SH-SY5Y (cell line): ENCODE measurements at regions not wholly inside any gene's neighbourhood (a gene's known extent, or its start where the extent isn't known, plus 50 kb on each side); places are given as distances from the start of the nearest gene placed in this dataset.

Experiments
- GATA2 ChIP-seq: IDR thresholded peaks from 2 replicates; pipeline ENCODE4 v1.6.1; 2011; ENCODE audit warnings: mild to moderate bottlenecking, low read depth, low read length
- GATA3 ChIP-seq: IDR thresholded peaks from 2 replicates; pipeline ENCODE4 v1.6.1; 2011; ENCODE audit warnings: low read depth, mild to moderate bottlenecking, low read length, moderate library complexity

DNA sequence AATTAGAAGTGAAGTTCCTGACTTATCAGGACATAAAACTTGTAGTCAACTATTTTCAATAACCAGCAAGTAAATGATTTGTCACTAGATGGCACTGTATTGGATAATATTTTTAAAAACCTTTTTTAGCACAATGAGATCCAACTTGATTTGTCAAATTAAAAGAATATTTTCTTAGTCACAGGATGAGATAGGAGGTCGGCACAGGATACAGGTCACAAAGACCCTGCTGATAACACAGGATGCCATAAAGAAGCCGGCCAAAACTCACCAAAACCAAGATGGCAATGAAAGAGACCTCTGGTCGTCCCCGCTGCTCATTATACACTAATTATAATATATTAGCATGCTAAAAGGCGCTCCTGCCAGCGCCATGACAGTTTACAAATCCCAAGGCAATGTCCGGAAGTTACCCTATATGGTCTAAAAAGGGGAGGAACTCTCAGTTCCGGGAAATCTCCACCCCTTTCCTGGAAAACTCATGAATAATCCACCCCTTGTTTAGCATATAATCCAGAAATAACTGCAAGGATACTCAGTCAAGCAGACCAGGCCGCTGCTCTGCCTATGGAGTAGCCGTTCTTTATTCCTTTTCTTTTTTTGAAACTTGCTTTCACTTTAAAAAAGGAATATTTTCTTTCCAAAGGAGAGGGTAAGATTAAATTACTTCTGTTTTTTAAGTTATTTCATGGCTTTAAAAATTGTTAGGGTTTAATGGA is 255.7 kb upstream of the MKLN1 start:
- TF ChIP-seq GATA2 (no peak), GATA3 (no peak)

- TF ChIP-seq GATA3, result no peak
- no peak for TF ChIP-seq GATA2
Measured at GRCh38 chr7:131072505-131073091, 255.1 kb upstream of the MKLN1 start.

GRCh38 chr7:131074043-131074442 is 253.6 kb upstream of the MKLN1 start:
- TF ChIP-seq GATA3 (no peak), GATA2 (no peak)

- TF ChIP-seq GATA3 (no peak), GATA2 (no peak)
Measured at GRCh38 chr7:131074585-131074984, 253.1 kb upstream of the MKLN1 start.

- no peak for TF ChIP-seq GATA2
- TF ChIP-seq GATA3, result no peak
Measured at GRCh38 chr7:131075406-131075805, 252.3 kb upstream of the MKLN1 start.

DNA sequence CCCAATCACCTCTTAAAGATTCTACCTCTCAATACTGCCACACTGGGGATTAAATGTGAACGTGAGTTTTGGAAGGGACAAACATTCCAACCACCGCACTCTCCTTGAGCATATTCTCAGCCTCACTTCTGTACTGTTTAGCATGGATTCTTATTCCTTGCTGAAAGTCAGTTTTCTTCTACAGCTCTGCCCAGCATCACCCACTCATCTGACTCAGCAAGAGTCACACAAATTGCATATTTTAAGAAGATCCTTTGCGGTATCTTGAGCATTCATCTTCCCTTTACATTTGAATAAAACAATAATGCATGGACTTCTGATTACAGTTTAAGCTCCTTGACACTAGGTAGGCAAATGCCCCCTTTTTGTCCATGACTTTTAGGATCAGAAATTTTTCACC is 251.6 kb upstream of the MKLN1 start:
- no peak for TF ChIP-seq GATA2
- no peak for TF ChIP-seq GATA3

DNA sequence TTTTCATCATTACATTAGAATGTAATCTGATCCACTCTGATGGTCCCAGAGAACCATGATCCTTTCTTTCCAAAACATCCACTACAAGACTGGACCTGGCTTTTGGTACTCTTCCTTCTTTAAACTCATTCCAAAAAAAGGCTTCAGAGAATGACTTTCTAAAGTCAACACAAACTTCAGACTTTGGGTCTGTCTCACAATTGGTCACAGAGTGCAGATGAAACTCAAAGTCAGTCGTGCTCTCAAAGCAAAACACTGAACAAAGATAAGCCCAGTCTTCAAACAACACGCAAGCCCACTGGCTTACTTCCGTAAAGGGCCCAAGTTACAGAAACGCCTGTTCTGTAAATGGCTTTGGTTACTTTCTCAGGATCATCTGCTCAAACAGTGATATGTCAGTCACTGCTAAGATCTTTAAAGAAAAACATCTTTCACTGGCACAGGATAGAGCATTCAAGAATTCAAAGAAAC is 250.9 kb upstream of the MKLN1 start:
- TF ChIP-seq GATA2, result no peak
- no peak for TF ChIP-seq GATA3

GRCh38 chr7:131077735-131078134 is 249.9 kb upstream of the MKLN1 start:
- TF ChIP-seq GATA3 (no peak), GATA2 (no peak)

DNA sequence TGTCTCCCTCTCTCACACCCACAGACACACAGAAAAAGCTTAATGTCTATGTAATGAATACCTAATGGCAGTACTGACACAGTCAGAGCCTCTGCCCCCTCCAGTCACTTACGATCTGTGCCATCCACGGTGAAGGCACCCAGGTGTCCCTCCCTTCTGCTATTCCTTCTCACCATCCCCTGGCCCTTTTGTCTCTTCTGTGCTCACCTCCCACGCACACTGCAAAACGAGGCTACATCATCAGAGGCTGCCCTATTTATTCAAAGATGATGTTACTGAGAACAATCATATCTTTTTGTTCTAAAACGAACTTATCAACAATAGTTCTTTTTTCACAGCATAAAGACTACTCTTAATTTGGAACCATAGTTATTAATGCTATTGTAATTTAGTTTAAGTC is 246.9 kb upstream of the MKLN1 start:
- TF ChIP-seq GATA2, result no peak
- no peak for TF ChIP-seq GATA3

DNA sequence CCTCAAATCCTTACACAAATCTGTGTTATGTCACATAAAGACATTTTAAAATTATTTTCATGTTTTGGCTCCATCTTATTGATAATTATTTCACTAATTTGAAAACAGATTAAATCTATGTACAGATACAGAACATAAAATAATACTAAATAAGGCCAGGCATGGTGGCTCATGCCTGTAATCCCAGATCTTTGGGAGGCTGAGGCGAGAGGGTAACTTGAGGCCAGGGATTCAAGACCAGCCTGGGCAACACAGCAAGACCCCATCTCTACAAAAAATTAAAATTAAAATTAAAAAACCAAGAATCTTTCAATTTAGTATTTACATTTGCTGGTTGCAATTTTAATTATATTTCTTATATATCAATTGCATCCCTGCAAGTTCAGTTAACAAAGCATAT is 246.4 kb upstream of the MKLN1 start:
- TF ChIP-seq GATA3 (no peak), GATA2 (no peak)

- TF ChIP-seq GATA3, result no peak
- TF ChIP-seq GATA2, result no peak
Measured at GRCh38 chr7:131083781-131084180, 243.9 kb upstream of the MKLN1 start.

- TF ChIP-seq GATA3 (no peak), GATA2 (no peak)
Measured at GRCh38 chr7:131087756-131088658, 239.7 kb upstream of the MKLN1 start.

DNA sequence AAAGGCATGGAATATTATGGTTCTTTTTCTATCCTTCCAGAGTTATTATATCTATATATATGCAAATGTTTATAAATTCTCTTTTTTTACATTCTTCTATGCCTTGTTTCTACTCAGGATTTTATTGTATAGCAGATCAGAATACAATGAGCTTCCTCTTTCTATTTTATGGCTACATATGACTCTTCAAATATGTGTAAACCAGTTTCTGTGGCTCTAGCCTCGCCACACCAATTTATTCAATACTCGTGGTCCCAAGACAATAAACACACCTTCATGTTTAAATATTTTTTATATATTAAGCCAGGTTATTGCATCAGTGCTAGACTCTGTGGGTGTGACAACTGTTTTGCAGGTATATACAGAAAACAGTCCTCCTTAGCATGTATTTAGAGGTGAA is 237.5 kb upstream of the MKLN1 start:
- TF ChIP-seq GATA3 (no peak), GATA2 (no peak)

DNA sequence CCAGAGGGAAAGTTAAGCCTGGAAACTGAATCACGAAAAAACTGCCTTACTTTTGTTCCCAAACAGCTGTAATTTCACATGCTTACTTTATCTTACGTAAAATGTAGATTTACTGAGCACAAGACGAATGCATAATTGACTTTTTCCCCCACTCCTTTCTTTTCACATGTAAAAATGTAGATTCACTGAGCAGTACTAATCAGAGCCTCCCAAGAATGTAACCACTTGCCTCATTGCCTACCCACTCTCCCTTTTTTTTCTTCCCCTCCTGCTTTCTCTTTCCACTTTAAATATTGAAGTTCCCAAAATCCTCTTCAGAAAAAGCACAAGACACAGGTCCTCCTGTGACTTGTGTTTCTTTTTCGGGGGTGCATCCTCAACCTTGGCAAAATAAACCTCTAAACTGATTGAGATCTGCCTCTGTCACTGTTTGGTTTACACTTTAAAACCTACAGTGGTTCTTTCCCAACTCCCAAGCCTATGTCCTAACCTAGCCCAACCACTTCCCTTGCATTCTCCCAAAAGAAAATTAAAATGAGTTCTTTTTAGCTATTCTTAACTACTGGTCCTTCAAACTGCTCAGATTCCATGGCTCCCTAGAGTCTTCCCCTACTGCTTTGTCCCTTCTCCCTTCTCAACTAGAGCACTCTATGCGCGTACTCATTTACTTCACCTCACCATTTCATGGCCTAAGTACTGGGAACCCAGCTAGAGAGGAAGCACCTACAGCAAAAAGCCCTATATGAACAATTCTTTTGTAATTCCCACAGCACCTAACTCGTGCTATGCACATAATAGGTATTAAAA is 236.6 kb upstream of the MKLN1 start:
- TF ChIP-seq GATA3 (no peak), GATA2 (no peak)

DNA sequence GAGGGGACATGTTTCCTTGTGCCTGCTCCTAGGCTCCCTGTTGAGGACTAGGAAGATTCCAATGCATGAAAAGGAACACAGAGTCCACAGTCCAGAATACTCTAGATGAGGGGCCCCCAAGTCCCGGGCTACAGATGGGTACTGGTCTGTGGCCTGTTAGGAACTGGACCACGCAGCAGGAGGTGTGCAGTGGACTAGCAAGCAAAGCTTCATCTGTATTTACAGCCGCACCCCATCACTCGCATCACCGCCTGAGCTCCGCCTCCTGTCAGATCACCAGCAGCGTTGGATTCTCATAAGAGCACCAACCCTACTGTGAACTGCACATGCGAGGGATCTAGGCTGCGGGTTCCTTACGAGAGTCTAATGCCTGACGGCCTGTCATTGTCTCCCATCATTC is 233.0 kb upstream of the MKLN1 start:
- no peak for TF ChIP-seq GATA3
- no peak for TF ChIP-seq GATA2
